ENCODE measurements at regions not wholly inside any gene's neighbourhood (a gene's known extent, or its start where the extent isn't known, plus 50 kb on each side); places are given as distances from the start of the nearest gene placed in this dataset.

DNA sequence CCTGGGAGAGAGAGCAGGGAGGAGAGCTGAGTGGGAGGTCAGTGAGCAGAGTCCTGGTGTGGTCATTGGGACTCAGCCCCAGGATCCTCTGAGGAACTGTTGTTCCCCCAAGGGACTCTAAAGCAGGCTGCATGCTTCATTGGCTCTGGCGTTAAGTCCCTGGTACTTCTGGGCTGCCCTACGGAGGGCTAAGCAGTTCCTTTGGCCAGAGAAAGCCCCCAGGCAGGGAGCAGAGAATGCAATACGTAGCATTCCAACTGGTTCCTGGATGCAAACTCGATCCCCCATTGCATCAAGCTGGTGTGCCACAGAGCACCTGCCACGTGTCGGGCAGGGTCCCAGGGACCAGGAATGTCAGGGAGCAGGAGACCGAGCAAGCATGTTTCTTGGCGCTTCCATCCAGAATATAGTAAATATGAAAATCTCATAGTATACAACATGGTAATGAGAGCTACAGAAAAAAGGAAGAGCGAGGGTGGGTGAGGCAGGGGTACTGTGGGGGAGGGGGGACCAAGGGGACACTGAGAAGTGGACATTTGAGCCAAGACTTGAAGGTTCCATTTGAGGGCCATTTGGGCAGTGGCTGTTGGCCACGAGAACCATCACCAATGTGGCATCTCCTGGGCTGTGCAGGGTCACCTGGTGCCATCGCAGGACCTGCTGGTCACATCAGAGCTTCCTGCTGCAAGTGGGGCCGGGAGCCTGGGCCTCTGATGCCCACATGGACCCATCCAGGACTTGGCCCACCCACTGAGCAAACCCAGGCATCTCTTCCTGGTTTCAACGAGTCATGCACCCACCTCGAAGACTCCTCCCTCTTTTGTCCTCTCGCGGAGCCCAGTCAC is 160.4 kb downstream of the ASB1 start:
- no peak for TF ChIP-seq CTCF (IDR thresholded peaks at IDR 0.05)
- TF ChIP-seq POLR2A (IDR thresholded peaks at IDR 0.05), result no peak
- no peak for TF ChIP-seq EP300 (IDR thresholded peaks at IDR 0.05)

Measured in ovary (tissue), 3 donors.